ENCODE measurements at regions not wholly inside any gene's neighbourhood (a gene's known extent, or its start where the extent isn't known, plus 50 kb on each side); places are given as distances from the start of the nearest gene placed in this dataset.

DNA sequence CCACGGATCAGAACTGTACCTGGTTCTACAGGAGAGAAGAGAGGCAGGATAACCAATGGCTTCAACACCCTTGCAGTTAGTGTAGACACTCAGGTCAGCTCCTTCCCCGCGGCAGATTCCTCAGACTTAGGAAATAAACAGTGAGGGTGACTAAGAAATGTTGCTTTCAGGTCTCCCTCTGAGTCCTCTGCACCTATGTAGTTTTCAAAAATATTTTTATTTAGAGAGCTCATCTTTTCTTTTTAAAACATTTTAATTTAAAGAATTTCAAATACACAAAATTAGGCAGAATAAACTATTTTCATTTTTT lies 195.2 kb downstream of the KLF12 start:
- TF ChIP-seq EP300 (conservative IDR thresholded peaks at IDR 0.05; ENCODE audit: poor library complexity, severe bottlenecking), result no peak
- no peak for TF ChIP-seq EZH2 (IDR thresholded peaks at IDR 0.05; ENCODE audit: borderline replicate concordance, insufficient read depth, low read length, poor library complexity, severe bottlenecking)
- TF ChIP-seq POLR2AphosphoS5 (IDR thresholded peaks at IDR 0.05), result no peak
- no peak for TF ChIP-seq SMC3 (conservative IDR thresholded peaks at IDR 0.05; ENCODE audit: poor library complexity)
- TF ChIP-seq, protein P1, sequence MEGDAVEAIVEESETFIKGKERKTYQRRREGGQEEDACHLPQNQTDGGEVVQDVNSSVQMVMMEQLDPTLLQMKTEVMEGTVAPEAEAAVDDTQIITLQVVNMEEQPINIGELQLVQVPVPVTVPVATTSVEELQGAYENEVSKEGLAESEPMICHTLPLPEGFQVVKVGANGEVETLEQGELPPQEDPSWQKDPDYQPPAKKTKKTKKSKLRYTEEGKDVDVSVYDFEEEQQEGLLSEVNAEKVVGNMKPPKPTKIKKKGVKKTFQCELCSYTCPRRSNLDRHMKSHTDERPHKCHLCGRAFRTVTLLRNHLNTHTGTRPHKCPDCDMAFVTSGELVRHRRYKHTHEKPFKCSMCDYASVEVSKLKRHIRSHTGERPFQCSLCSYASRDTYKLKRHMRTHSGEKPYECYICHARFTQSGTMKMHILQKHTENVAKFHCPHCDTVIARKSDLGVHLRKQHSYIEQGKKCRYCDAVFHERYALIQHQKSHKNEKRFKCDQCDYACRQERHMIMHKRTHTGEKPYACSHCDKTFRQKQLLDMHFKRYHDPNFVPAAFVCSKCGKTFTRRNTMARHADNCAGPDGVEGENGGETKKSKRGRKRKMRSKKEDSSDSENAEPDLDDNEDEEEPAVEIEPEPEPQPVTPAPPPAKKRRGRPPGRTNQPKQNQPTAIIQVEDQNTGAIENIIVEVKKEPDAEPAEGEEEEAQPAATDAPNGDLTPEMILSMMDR (IDR thresholded peaks at IDR 0.05; ENCODE audit: poor library complexity, severe bottlenecking), result no peak
- TF ChIP-seq TAF1 (IDR thresholded peaks at IDR 0.05; ENCODE audit: low read depth), result no peak
- TF ChIP-seq RAD21 (conservative IDR thresholded peaks at IDR 0.05), result no peak

Measured in neural cell (in vitro differentiated cells).